Left ventricle myocardium inferior (tissue), 1 donor: ENCODE measurements at regions not wholly inside any gene's neighbourhood (a gene's known extent, or its start where the extent isn't known, plus 50 kb on each side); places are given as distances from the start of the nearest gene placed in this dataset.

Experiments
- DNase-seq: peaks from one replicate; pipeline ENCODE4 v3.0.0-alpha.2; 2020
- H3K27ac ChIP-seq: fragments of 200-600 bp; replicated peaks from 2 replicates; pipeline ENCODE4 v1.8.0; 2021
- H3K27me3 ChIP-seq: fragments of 200-600 bp; 2 replicates; pipeline ENCODE4 v1.8.0; 2021; ENCODE audit warnings: low read depth
- H3K36me3 ChIP-seq: fragments of 200-600 bp; 2 replicates; pipeline ENCODE4 v1.8.0; 2021
- H3K4me1 ChIP-seq: fragments of 200-600 bp; 2 replicates; pipeline ENCODE4 v1.8.0; 2021
- H3K4me3 ChIP-seq: fragments of 200-600 bp; 2 replicates; pipeline ENCODE4 v1.8.0; 2021; ENCODE audit warnings: mild to moderate bottlenecking, moderate library complexity
- H3K9me3 ChIP-seq: fragments of 200-600 bp; replicated peaks from 2 replicates; pipeline ENCODE4 v1.8.0; 2021
- intact Hi-C: fragments of 100-400 bp; cut with micrococcal nuclease; formaldehyde crosslinking; loops from one replicate; pipeline ENCODE4 v1.11.0; 2022
- TF ChIP-seq, protein P1 (sequence below): fragments of 200-600 bp; IDR thresholded peaks from 2 replicates; pipeline ENCODE4 v1.8.0; 2021; ENCODE audit warnings: antibody characterized with exemption, mild to moderate bottlenecking, borderline replicate concordance
- donor health status: DM: no; HTN: yes; CAD: no; lungs with severe emphysema.

- Histone ChIP-seq H3K9me3 (peaks cover 39% of the 10 kb centered on the region), H3K27me3 (no peaks in the 10 kb centered on the region), H3K27ac (no peak overlapping the region), H3K4me1 (no peaks in the 10 kb centered on the region), H3K36me3 (no peaks in the 10 kb centered on the region), H3K4me3 (no peak overlapping the region)
- no peak for DNase-seq
- intact Hi-C loops, result no loop called here
- TF ChIP-seq, protein P1, sequence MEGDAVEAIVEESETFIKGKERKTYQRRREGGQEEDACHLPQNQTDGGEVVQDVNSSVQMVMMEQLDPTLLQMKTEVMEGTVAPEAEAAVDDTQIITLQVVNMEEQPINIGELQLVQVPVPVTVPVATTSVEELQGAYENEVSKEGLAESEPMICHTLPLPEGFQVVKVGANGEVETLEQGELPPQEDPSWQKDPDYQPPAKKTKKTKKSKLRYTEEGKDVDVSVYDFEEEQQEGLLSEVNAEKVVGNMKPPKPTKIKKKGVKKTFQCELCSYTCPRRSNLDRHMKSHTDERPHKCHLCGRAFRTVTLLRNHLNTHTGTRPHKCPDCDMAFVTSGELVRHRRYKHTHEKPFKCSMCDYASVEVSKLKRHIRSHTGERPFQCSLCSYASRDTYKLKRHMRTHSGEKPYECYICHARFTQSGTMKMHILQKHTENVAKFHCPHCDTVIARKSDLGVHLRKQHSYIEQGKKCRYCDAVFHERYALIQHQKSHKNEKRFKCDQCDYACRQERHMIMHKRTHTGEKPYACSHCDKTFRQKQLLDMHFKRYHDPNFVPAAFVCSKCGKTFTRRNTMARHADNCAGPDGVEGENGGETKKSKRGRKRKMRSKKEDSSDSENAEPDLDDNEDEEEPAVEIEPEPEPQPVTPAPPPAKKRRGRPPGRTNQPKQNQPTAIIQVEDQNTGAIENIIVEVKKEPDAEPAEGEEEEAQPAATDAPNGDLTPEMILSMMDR, result no peak
Observed at GRCh38 chr12:72937486-72937885, 665.3 kb downstream of the TRHDE start.

GRCh38 chr12:72957454-72957853 lies 685.3 kb downstream of the TRHDE start:
- Histone ChIP-seq H3K4me1 (no peaks in the 10 kb centered on the region), H3K9me3 (no peaks in the 10 kb centered on the region), H3K27me3 (no peaks in the 10 kb centered on the region), H3K4me3 (no peak overlapping the region), H3K36me3 (no peaks in the 10 kb centered on the region), H3K27ac (no peak overlapping the region)
- TF ChIP-seq, protein P1, result no peak
- intact Hi-C loops, result no loop called here
- no peak for DNase-seq

GRCh38 chr12:72966684-72967083 lies 694.5 kb downstream of the TRHDE start:
- intact Hi-C loops, result no loop called here
- H3K27me3 ChIP-seq, result no peaks in the 10 kb centered on the region
- DNase-seq, result no peak
- TF ChIP-seq, protein P1, result no peak
- no peaks in the 10 kb centered on the region for H3K36me3 ChIP-seq
- no peak overlapping the region for H3K27ac ChIP-seq
- H3K4me3 ChIP-seq, result no peak overlapping the region
- no peaks in the 10 kb centered on the region for H3K4me1 ChIP-seq
- no peaks in the 10 kb centered on the region for H3K9me3 ChIP-seq

GRCh38 chr12:72974954-72975555 lies 702.9 kb downstream of the TRHDE start:
- H3K27ac ChIP-seq, result no peak overlapping the region
- intact Hi-C loops, result no loop called here

DNA sequence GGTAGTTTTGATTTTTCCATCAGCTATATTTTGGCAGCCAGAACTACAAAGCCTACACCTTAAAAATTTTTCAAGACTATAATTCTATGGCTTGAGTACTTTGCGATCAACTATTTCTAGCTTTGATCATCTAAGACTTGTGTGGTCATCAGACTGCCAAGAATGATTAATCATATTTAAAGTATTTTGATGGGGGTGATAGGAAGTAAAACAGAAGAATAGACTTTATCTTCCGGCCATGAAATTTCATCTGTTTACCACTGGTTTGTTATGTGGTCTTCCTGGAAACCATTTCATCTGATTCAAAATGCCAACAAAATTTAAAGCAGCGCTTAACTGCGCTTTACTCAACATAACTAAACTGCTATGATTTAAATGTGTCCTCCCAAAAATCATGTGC lies 706.8 kb downstream of the TRHDE start:
- no peaks in the 10 kb centered on the region for H3K36me3 ChIP-seq
- H3K27me3 ChIP-seq, result no peaks in the 10 kb centered on the region
- intact Hi-C loops, result no loop called here
- no peaks in the 10 kb centered on the region for H3K4me1 ChIP-seq
- no peak overlapping the region for H3K4me3 ChIP-seq
- H3K27ac ChIP-seq, result no peak overlapping the region
- TF ChIP-seq, protein P1, result no peak
- H3K9me3 ChIP-seq, result peaks cover 19% of the 10 kb centered on the region
- DNase-seq, result no peak

More at GRCh38 chr12:72974954-72975555, 702.9 kb downstream of the TRHDE start:
- Histone ChIP-seq H3K27me3 (no peaks in the 10 kb centered on the region), H3K36me3 (no peaks in the 10 kb centered on the region), H3K9me3 (peaks cover 24% of the 10 kb centered on the region), H3K4me3 (no peak overlapping the region), H3K4me1 (no peaks in the 10 kb centered on the region)
- DNase-seq, result no peak
- TF ChIP-seq, protein P1, result no peak
